ENCODE measurements at regions not wholly inside any gene's neighbourhood (a gene's known extent, or its start where the extent isn't known, plus 50 kb on each side); places are given as distances from the start of the nearest gene placed in this dataset.

DNA sequence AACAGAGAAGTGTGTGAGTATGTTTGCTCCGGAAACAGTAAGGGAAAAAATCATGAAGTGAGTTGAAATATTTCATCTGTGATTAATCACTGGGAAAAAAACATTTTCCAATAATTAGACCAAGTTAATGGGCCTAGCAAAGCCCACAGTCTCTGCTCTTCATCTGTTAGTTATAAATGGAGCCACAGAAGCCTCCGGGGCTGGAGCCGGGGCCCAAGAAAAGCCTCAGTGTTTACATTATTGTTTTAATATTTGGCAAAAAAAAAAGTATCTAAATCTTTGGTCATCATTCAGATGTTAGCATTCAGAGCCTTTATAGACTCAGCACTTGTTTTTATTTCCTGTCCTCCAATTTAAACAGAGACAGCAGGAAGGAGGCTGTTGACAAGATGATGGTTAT is 115.0 kb downstream of the UBE2U start:
- TF ChIP-seq POLR2A (IDR thresholded peaks at IDR 0.05), result no peak
- TF ChIP-seq CTCF (IDR thresholded peaks at IDR 0.05), result no peak
- intact Hi-C loops (cut with DNase I; ENCODE audit: low total_unique reads), result no loop called here
- no peaks in the 10 kb centered on the region for H3K36me3 ChIP-seq

GRCh38 chr1:64320007-64320406 is 116.6 kb downstream of the UBE2U start:
- no peak overlapping the region for H3K27ac ChIP-seq
- no peak overlapping the region for H3K4me3 ChIP-seq
- H3K36me3 ChIP-seq, result no peaks in the 10 kb centered on the region
- H3K4me1 ChIP-seq, result no peaks in the 10 kb centered on the region
- no peak for TF ChIP-seq POLR2A (IDR thresholded peaks at IDR 0.05)
- no peak for TF ChIP-seq CTCF (IDR thresholded peaks at IDR 0.05)
- H3K9me3 ChIP-seq, result no peaks in the 10 kb centered on the region
- no peaks in the 10 kb centered on the region for H3K27me3 ChIP-seq
- no peak for DNase-seq
- intact Hi-C loops (cut with DNase I; ENCODE audit: low total_unique reads), result no loop called here

More for the DNA sequence above, 115.0 kb downstream of the UBE2U start:
- H3K4me1 ChIP-seq, result no peaks in the 10 kb centered on the region
- no peak for DNase-seq
- H3K9me3 ChIP-seq, result no peaks in the 10 kb centered on the region
- no peak overlapping the region for H3K27ac ChIP-seq
- no peak overlapping the region for H3K4me3 ChIP-seq
- H3K27me3 ChIP-seq, result no peaks in the 10 kb centered on the region

- intact Hi-C loops (cut with DNase I; ENCODE audit: low total_unique reads), result no loop called here
- TF ChIP-seq CTCF (IDR thresholded peaks at IDR 0.05) (no peak), POLR2A (IDR thresholded peaks at IDR 0.05) (no peak)
- Histone ChIP-seq H3K9me3 (no peaks in the 10 kb centered on the region), H3K4me3 (no peak overlapping the region), H3K36me3 (no peaks in the 10 kb centered on the region), H3K27me3 (no peaks in the 10 kb centered on the region), H3K27ac (no peak overlapping the region), H3K4me1 (no peaks in the 10 kb centered on the region)
- DNase-seq, result no peak
Measured at GRCh38 chr1:64320470-64320869, 117.0 kb downstream of the UBE2U start.

DNA sequence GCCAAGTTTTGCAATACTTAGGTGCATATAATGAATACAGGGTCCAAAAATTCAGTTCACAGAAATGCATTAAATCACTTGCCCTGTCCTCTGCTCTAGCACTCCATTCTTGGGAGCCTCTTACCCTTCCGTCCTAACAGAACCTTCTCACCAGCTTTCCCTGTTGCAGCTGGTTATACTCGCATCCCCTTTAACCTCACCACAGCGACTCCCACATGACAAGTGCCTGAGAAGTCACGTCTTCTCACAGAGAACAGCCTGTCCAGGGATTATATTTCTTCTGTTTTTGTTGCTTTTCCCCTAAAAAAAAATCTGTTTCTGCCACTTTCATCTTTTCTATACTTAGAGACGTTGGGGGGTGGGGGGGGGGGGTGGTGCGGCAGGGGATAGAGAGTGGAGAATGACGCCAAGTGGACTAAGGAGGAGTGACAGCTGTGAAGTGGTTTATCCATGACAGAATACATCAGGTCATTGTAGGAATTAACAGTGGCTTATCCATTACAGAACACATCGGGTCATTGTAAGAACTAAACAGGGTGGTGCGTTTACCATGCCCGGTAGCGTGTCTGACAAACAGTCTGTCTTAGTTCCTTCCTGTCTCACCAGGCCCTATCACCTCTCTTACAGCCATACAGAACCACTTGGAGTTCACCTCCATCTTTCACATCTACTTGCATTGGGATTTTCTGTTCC is 117.6 kb downstream of the UBE2U start:
- H3K4me3 ChIP-seq, result no peak overlapping the region
- H3K4me1 ChIP-seq, result no peaks in the 10 kb centered on the region
- no peaks in the 10 kb centered on the region for H3K27me3 ChIP-seq
- intact Hi-C loops (cut with DNase I; ENCODE audit: low total_unique reads), result no loop called here
- DNase-seq, result no peak
- no peaks in the 10 kb centered on the region for H3K36me3 ChIP-seq
- no peaks in the 10 kb centered on the region for H3K9me3 ChIP-seq
- H3K27ac ChIP-seq, result no peak overlapping the region
- TF ChIP-seq CTCF (IDR thresholded peaks at IDR 0.05) (no peak), POLR2A (IDR thresholded peaks at IDR 0.05) (no peak)

- no peak for DNase-seq
- Histone ChIP-seq H3K27ac (no peak overlapping the region), H3K9me3 (no peaks in the 10 kb centered on the region), H3K4me3 (no peak overlapping the region), H3K27me3 (no peaks in the 10 kb centered on the region), H3K36me3 (no peaks in the 10 kb centered on the region), H3K4me1 (no peaks in the 10 kb centered on the region)
- intact Hi-C loops (cut with DNase I; ENCODE audit: low total_unique reads), result no loop called here
- no peak for TF ChIP-seq POLR2A (IDR thresholded peaks at IDR 0.05)
Measured at GRCh38 chr1:64323054-64323453, 119.6 kb downstream of the UBE2U start.

- intact Hi-C loops (cut with DNase I; ENCODE audit: low total_unique reads), result no loop called here
- no peak for DNase-seq
- H3K9me3 ChIP-seq, result no peaks in the 10 kb centered on the region
- TF ChIP-seq CTCF (IDR thresholded peaks at IDR 0.05) (no peak), POLR2A (IDR thresholded peaks at IDR 0.05) (no peak)
- no peaks in the 10 kb centered on the region for H3K4me1 ChIP-seq
- H3K27ac ChIP-seq, result no peak overlapping the region
- H3K36me3 ChIP-seq, result no peaks in the 10 kb centered on the region
- no peaks in the 10 kb centered on the region for H3K27me3 ChIP-seq
- no peak overlapping the region for H3K4me3 ChIP-seq
Measured at GRCh38 chr1:64323882-64324281, 120.5 kb downstream of the UBE2U start.

Measured in uterus (tissue), 3 donors.